ENCODE measurements at regions not wholly inside any gene's neighbourhood (a gene's known extent, or its start where the extent isn't known, plus 50 kb on each side); places are given as distances from the start of the nearest gene placed in this dataset.
"Not testable (repeated sequence)": the region's sequence is repeated elsewhere in the genome, so short reads cannot be mapped to it uniquely, and the experiment has no call there.

DNA sequence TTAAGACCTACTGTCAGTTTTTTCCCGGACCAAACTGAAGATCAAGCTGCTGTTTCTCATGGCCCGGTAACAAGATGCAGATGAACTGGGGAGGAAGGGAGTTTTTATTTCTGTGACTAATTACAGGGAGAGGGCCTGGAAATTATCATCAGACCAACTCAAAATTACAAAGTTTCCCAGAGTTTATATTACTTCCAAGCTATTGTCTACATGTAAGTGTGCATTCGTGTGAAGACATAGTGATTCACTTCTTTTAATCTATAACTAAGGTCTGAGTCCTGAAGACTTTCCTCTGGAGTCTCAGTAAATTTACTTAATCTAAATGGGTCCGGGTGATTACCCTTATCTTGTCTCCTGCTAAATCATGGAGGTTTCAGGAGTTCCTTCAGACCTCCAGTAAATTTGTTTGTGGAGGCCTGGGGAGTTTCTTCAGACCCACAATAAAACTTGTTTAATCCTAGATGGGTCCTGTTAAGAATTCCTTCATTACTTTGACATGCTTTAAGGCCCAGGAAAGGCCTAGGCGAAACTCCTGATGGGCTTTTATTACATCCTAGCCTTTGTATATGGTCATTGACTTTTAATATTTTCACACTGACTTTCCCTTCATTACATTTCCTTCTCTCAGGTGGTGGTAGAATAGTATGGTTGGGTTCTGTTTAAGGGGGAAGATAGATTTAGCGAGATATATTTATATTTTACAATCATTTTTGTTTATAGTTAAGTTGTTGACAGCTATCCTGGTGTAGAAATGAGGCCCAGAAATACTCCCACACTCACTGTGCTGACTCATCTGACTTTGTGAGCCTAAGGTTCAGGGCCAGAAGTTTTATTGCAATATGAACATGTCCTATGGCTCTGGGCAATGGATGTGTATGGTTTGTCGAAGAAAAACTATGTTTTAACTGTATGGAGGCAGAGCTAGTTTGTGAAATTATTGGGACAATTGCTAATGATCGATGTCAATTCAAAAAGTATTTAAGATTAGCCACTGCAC, 627.0 kb upstream of the FBXO33 start:
- DNase-seq (ENCODE audit: low read depth in 1 of 2, low spot score in 1 of 2) = no peak

DNA sequence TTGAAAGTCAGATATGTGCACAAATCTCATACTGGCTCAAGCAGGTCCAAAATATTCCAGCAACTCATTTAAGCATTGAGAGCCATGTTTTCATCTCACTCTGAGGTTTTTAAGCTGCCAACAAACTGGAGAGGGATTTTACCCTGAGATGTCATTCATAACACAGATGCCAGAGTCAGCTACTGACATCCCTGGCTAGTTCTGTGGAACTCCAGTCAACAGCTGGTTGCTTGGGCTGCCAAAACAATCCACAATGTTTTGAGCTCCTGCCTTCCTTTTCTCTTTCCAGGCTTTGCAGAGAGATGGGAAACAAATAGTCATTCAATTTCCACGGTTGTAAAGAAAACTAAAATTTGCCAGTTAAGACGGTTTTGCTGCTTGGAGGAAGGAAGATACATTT, 621.2 kb upstream of the FBXO33 start:
- DNase-seq (ENCODE audit: low read depth in 1 of 2, low spot score in 1 of 2) = no peak

DNA sequence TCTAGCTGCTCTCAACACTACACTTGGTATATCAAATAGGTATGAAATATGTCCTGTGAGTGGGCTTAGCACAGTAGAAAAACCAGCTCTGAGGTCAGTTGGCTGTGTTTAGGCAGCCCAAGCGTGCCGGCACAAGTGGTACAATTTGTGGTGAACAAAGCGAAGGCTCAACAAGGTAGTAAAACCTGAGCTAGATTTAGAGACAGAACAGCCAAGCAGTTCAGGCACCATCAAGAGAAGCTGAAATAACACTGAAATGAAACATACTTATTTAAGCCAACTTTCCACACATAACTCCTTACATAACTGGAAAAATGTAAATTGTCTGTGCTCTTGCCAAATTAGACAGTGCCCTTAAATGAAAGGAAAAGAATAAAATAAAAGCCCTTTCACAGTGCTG, 596.8 kb upstream of the FBXO33 start:
- DNase-seq (ENCODE audit: low read depth in 1 of 2, low spot score in 1 of 2) = no peak

DNA sequence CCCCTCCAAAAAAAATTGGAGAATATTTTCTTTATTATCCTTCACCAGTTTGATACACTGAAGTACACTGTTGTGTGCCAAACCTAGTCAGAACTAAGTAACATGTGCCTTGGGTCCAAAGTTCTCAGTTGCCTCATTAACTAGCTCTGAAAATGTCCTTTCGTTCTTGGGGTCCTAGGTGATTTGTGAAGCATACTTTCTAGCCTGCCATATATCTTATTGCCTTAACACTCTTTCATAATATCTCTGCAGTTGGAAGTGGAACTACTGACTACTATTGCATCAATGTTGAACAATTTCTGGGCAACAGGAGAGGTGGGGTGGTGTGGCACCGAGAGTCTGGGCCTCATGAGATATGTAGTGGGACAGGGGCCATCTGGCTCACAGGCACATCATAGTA, 592.9 kb upstream of the FBXO33 start:
- no peak for DNase-seq (ENCODE audit: low read depth in 1 of 2, low spot score in 1 of 2)

DNA sequence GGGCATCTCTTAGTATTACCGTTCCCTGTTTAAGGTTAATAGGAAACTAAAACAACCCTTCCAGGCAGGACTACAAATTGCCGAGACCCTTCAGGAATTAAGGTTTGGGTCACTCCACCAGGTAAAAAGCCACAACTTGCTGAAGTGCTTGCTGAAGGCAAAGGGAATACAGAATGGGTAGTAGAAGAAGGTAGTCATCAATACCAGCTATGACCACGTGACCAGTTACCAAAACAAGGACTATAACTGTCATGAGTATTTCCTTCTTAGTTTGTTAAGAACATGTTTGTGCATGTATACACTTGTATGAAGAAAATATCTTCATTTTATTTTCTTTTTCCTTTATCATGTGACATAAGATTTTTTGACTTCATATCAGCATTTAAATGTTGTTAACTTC, 578.7 kb upstream of the FBXO33 start:
- no peak for DNase-seq (ENCODE audit: low read depth in 1 of 2, low spot score in 1 of 2)

DNA sequence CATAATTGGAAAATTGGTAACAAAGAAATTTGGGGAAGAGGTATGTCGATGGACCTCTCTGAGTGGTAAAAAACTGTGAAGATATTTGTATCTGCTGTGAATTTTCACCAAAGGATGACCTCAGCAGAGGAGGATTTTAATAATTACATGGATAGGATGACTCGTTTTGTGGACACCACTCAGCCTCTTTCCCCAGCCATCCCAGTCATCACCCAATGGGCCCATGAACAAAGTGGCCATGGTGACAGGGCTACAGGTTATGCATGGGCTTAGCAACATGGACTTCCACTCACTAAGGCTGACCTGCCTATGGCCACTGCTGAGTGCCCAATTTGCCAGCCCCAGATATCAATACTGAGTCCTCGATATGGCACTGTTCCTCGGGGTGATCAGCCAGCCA, 577.5 kb upstream of the FBXO33 start:
- no peak for DNase-seq (ENCODE audit: low read depth in 1 of 2, low spot score in 1 of 2)

DNA sequence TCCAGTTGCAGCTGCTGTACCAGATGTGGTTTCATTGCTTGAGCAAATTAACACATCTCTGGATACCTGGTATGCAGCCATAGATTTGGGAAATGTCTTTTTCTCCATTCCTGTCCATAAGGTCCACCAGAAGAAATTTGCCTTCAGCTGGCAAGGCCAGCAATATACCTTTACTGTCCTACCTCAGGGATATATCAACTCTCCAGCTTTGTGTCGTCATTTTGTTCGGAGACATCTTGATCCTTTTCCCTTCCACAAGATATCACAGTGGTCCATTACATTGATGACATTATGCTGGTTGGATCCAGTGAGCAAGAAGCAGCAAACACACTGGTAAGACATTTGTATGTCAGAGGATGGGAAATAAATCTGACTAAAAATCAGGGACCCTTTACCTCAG, 576.1 kb upstream of the FBXO33 start:
- DNase-seq (ENCODE audit: low read depth in 1 of 2, low spot score in 1 of 2) = not testable (repeated sequence)

DNA sequence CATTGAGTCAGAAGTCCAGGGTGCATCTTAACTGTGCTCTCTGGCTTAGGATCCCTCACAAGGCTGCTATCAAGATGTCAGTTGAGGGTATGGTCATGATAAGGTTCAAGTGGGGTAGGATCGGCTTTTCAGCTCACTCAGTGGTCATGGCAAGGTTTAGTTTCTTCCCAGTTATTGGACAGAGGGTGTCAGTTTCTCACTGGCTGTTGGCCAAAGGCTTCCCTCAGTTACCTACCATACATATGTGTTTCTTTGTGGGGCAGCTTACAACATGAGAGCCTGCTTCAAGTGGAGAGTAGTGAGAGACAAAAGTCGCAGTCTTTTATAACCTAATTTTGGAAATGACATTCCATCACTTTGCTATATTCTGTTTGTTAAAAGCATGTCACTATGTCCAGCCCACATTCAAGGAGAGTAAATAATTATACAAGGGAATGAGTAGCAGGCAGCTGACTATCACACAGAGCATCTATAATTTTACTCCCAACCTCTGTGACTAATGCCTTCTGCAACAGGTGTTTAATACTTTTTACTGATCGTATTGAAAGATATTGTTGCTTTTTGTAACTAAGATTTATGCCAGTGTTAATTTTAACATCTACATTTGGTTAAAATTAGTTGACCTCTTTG, 572.8 kb upstream of the FBXO33 start:
- no peak for DNase-seq (ENCODE audit: low read depth in 1 of 2, low spot score in 1 of 2)

DNA sequence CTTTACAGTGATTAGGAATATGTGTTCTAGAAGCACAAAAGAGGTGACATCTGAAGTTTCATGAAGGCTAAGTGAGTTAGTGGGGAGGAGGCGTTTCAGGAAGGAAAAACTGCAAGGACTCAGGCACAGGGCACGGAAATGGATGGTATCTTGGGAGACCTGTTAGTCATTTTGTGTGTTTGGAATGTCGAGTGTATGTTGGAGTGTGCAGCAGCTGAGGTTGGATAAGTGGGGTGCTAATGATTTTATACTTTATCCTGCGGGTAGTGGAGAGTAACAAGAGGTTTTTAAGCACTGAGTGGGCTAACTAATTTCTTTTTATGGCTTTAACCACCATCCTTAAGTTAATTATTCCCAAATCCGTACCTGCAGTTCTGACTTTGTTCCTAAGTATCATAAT, 571.5 kb upstream of the FBXO33 start:
- DNase-seq (ENCODE audit: low read depth in 1 of 2, low spot score in 1 of 2) = no peak

DNA sequence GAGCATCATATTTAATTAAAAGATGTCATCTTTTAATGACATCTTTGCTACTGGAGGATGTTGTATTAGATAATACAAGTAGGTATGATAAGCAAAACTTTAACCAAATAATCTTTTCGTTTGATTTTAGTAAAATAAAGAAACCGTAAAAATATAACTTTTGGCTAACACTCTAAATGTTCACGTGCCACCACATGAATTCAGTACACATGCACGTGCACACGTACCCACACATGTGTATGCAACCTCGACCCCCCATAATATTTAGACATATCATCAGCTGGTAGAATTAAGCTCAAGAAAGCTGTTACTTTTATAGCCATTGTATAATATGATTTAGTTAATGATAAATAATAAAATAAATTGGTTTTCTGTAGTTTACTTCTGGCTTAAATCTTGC, 566.6 kb upstream of the FBXO33 start:
- no peak for DNase-seq (ENCODE audit: low read depth in 1 of 2, low spot score in 1 of 2)

DNA sequence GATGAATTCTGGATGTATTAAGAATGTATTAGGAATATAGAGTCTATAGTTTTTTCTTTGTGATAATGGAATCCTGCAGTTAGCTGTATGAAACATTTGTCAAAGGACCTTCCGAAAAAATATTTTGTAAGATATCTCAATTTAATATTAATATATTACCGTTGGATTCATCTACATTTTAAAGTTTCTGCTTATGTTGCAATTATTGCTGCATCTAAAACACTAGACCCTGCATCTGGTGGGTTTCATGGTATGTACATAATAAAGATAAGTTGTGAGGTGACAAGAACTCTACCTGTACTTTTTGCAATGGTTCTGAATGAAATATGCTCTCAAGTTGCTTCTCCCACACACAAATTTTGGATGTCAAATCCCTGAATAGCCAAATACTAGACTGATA, 565.9 kb upstream of the FBXO33 start:
- no peak for DNase-seq (ENCODE audit: low read depth in 1 of 2, low spot score in 1 of 2)

DNA sequence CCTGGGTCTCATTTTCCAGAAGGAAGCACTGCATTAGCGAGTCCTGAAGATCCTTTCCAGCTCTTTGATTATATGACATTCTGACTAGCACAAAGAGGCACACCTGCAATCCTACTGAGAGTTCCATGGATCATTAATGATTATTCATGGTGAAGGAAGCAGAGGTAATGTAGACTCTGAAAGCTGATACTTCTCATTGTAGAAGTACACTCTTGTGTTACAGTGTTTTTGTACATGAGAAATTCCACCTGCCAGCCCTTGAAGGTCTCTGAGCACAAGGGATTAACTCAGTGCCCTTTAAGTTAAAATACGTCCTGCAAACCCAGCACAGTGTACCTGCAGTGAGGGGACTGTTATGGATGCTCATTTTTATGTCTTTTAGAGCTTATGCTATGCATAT, 558.8 kb upstream of the FBXO33 start:
- no peak for DNase-seq (ENCODE audit: low read depth in 1 of 2, low spot score in 1 of 2)

DNA sequence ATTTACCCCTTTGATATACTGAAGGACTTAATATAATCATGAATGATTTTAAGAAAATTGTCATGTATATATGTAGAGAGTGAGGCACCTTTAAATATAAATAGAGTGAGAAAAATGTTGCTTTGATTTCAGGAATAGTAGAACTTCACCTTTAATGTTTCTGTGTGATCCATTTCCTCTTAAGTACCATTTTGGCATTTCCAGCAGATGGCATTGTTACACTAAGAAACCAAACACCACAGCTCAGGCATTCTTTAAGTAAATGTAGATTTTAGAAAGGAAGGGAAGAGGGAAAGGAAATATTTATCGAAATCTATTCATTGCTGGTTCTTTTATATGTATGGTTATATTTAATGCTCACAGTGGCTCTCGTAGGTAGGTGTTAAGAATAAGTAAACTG, 556.7 kb upstream of the FBXO33 start:
- no peak for DNase-seq (ENCODE audit: low read depth in 1 of 2, low spot score in 1 of 2)

DNA sequence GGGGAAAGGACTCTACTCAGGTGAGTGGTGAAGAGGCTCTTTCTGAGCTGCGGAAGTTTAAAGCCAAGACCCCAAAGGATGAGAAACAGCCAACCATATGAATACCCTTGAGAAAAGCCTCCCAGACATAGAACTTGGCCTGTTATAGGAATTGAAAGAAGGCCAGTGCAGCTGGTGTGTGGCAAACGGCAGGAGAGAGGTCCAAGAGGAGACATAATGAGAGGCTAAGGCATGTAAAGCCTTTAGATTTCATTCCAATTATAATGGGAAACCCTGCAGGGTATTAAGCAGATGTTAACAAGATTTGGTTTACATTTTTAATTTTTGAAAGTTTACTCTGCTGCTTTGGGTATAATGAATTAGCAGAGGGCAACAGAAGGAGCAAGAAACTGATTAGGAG, 552.1 kb upstream of the FBXO33 start:
- no peak for DNase-seq (ENCODE audit: low read depth in 1 of 2, low spot score in 1 of 2)

DNA sequence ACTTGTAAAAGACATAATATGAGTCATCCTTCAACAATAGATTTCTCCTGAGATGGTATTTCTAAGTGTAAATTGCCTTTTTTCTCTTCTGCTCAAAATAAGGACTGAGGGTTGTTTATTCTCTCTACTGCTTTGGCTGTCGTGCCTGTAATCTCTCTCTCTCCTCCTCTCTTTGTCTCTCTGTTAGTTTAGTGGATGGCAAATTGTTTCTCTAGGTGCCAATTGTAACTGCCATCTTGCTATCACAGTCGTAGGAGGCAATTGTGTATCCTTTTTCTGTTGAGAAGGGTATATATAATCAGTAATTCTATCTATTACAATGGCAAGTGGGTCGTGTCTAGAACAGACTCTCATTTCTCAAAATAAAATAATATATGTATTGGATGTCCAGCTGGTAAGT, 545.0 kb upstream of the FBXO33 start:
- DNase-seq (ENCODE audit: low read depth in 1 of 2, low spot score in 1 of 2) = no peak

DNA sequence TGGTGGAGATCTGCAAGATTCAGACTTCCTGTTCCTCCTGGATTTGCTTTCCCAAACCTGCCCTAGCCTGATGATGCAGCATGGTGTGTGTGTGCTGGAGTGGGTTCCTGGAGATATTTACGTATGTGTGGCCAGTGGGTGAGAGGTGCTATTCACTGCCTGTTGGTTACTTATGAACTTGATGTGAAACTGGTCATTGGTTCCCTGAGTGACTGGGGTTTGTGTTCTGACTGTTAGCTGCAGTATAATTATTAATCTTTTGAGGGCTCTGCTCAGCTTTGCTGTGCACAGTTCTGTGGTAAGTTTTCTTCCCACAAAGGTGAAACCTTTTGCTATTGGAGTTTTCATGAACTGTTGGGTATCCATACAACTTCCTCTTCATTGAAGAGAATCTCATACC, 541.8 kb upstream of the FBXO33 start:
- no peak for DNase-seq (ENCODE audit: low read depth in 1 of 2, low spot score in 1 of 2)

DNA sequence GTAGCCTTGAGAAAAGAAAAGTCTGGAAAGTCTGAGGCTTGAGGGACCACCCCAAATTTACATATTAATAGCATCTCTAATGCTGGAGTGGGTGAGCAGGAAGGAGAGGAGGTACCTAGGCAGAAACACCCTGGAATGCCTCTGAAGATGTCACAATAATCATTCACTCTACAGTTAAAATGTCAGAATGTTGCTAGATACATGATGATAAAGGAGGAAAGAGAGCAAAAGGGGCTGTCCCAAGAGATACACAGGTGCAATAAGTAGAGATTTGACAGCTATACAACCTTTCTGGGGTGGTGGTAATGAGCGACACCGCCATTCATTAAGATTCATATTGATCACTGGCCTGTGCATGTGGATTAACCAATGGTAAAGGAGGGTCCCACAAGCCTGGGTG, 540.5 kb upstream of the FBXO33 start:
- DNase-seq (ENCODE audit: low read depth in 1 of 2, low spot score in 1 of 2) = no peak

DNA sequence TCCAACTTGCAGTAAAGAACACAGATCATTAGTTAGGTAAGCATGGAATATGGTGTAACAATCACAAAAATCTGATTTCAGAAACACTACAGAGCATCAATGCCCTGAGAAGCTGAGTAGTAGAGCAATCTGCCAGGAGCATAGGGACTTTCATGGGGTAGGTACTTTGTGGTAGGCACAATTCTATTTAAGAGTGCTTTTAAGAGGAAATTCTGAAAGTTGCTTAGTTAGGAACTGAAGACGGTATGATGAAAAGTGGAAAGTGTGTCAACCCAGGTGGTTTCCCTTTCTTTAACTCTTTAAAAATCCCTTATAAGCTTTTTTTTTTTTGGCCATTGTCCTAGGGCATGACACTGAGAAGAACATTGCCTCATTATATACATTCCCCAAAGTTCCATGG, 535.7 kb upstream of the FBXO33 start:
- no peak for DNase-seq (ENCODE audit: low read depth in 1 of 2, low spot score in 1 of 2)

DNA sequence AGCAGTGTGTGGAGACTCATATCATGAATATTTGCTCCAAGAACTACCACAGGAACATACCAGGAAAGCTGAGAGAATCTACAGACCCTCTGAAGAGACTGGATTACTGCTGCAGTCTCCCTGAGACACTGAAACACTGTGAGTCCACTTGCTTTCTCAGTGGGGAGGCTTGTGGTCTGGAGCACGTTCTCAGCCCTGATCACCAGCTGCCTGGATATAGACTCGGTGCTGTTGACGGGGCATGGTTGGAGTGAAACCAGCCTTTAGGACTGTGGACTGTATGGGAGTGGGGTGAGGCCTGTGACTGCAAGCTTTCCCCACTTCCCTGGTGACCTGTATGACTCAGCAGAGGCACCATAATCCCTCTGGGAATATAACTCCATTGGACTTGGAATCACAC, 525.8 kb upstream of the FBXO33 start:
- DNase-seq (ENCODE audit: low read depth in 1 of 2, low spot score in 1 of 2) = no peak

DNA sequence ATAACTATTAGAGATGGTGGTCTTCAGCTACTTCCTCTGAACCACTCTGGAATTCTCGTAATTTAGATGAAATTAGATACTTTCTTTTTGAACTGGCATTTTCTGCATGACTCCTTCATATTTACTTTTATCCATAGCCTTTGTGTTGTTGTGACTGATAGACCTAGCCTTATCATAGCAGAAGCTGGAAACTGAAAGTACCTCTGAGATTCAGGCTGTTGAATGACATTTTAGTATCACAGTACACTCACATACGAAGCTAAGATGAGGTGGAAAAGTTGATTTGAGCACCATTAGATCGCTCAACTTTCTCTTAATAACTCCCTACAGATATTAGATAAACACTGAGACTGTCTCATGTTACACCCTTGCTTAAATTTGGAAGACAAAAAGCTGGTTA, 525.1 kb upstream of the FBXO33 start:
- no peak for DNase-seq (ENCODE audit: low read depth in 1 of 2, low spot score in 1 of 2)

DNA sequence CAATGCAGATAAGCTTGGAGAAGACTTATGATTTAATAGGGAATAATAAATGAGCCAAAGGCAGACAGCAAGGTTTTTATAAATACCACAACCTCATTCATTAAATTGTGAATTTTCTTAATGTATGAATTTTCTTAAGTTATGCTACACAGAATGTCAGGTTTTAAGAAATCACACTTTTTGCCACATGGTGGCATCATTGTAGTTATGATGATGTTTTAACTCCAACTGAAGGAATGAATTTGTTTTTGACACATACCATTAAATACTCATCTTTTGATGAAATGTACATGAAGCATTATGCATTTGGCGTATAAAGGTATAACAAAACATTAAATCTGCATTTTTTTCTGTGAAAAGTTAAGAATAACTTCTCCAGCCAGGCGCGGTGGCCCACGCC, 524.1 kb upstream of the FBXO33 start:
- no peak for DNase-seq (ENCODE audit: low read depth in 1 of 2, low spot score in 1 of 2)

DNA sequence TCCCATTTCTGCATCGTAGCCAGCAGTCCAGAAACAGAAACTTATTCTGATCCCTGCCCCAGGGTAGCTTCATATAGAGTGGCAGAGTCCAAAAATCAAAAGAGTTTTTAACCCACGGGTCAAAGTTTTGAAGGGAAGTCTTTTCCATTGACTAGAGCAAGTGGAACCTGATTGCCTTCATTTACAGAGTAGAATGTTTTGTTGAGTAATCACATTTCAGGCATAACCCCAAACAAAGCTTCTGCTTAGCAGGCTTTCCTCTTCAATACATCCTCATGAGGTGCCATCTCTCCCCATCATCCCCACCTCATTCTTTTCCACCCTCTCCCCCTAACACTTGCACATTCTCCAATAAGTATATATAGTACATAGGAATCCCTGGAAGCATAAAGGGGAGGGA, 516.0 kb upstream of the FBXO33 start:
- no peak for DNase-seq (ENCODE audit: low read depth in 1 of 2, low spot score in 1 of 2)

DNA sequence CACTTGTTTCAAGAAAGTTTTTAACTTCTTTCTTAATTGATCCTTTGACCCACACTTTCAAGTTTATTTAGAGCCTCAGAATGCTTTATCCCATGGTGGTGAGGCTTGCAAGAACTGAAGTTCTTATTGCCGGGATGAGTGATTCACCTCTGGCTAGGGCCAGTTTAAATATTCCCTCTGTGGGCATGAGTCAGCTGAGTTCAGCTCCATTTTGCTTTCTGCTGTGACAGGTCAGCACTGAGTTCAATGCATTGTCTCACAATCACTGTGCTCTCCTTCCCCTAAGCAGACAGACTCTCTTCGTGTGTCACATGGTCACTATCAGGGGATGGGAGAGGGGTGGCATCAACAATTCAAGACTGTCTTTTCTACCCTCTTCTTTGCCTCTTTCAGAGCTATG, 514.6 kb upstream of the FBXO33 start:
- no peak for DNase-seq (ENCODE audit: low read depth in 1 of 2, low spot score in 1 of 2)

Measured in activated CD4-positive, alpha-beta T cell treated with anti-CD3 and anti-CD28 coated beads, Interleukin-2, amount 50 U/mL, for 24 hours (primary cell).